ENCODE measurements at regions not wholly inside any gene's neighbourhood (a gene's known extent, or its start where the extent isn't known, plus 50 kb on each side); places are given as distances from the start of the nearest gene placed in this dataset.

GRCh38 chr10:33520223-33520622 lies 185.8 kb upstream of the NRP1 start:
- no peak overlapping the region for H3K23ac ChIP-seq (ENCODE audit: insufficient read length, low read depth, low read length)
- no peak overlapping the region for H4K8ac ChIP-seq (replicated peaks; ENCODE audit: insufficient read length, low read depth, low read length)
- H3K27ac Mint-ChIP-seq, result 0 out of 7 replicates have a peak overlapping the region, but pooled peaks of 1 of the 3 experiments have one; percentile 71
- no peaks in the 10 kb centered on the region for H4K20me1 ChIP-seq (ENCODE audit: control insufficient read depth, insufficient read depth, insufficient read length)
- H3K23me2 ChIP-seq (ENCODE audit: insufficient read length, low read depth, low read length, poor library complexity, severe bottlenecking), result no peaks in the 10 kb centered on the region
- H2BK15ac ChIP-seq (ENCODE audit: low read depth, low read length), result no peak overlapping the region
- DNase-seq, result no peak
- H3K4me3 Mint-ChIP-seq, result no peak overlapping the region
- H3K4me1 ChIP-seq (ENCODE audit: insufficient read depth, low read length), result peaks cover 8% of the 10 kb centered on the region; the same call in 1 of the 2 replicates
- no peaks in the 10 kb centered on the region for H3K9me3 ChIP-seq (ENCODE audit: control insufficient read depth, low read depth, low read length)
- no peak overlapping the region for H3K9ac ChIP-seq (ENCODE audit: extremely low read depth, insufficient read length, low read length)
- no peak overlapping the region for H2BK120ac ChIP-seq (ENCODE audit: low read depth, low read length, poor library complexity, severe bottlenecking)
- no peaks in the 10 kb centered on the region for H3K79me1 ChIP-seq (ENCODE audit: insufficient read depth, low read depth, low read length, poor library complexity, severe bottlenecking)
- no peak overlapping the region for H2BK20ac ChIP-seq (ENCODE audit: low read depth, low read length, poor library complexity, severe bottlenecking)
- no peaks in the 10 kb centered on the region; the same call in 1 of the 2 replicates for H3K27me3 Mint-ChIP-seq (ENCODE audit: low read depth)
- H3K9me3 Mint-ChIP-seq, result peaks cover 0 to 5% of the 10 kb centered on the region in 2 experiments; a peak in 3 of 5 replicates
- peaks cover 0 to 7% (median 4%) of the 10 kb centered on the region in 3 experiments; a peak in 2 of 7 replicates for H3K36me3 Mint-ChIP-seq (ENCODE audit: insufficient read depth in 1 of 3, low read depth in 3 of 3)
- no peak overlapping the region for H3K27ac ChIP-seq (ENCODE audit: insufficient read length, low read depth, low read length)
- WGBS (ENCODE audit: extremely low coverage, insufficient read length, low lambda C conversion rate), result no CpG with 5 or more reads among the region's 2 CpGs
- no peak overlapping the region for H4K91ac ChIP-seq (ENCODE audit: insufficient read length, low read depth, low read length)
- no peak overlapping the region for H3K4me2 ChIP-seq (ENCODE audit: insufficient read depth, insufficient read length, low read length)
- peaks cover 44 to 55% of the 10 kb centered on the region in 2 experiments for H3K4me1 Mint-ChIP-seq
- no peak overlapping the region for H2BK12ac ChIP-seq (ENCODE audit: insufficient read length, low read depth, low read length)
- H3K18ac ChIP-seq (ENCODE audit: insufficient read length, low read depth, low read length), result no peak overlapping the region
- no peak overlapping the region for H2BK5ac ChIP-seq (ENCODE audit: insufficient read length, low read length)
- H3T11ph ChIP-seq (ENCODE audit: low read length), result no peak overlapping the region
- no peaks in the 10 kb centered on the region for H3K79me2 ChIP-seq (ENCODE audit: insufficient read depth, low read length)
- H3K27me3 ChIP-seq (ENCODE audit: insufficient read depth, low read length), result no peaks in the 10 kb centered on the region
- no peak overlapping the region for H3K14ac ChIP-seq (ENCODE audit: insufficient read depth, low read length)
- no peak overlapping the region for H2AK5ac ChIP-seq (ENCODE audit: insufficient read length, low read length)
- H4K5ac ChIP-seq (ENCODE audit: insufficient read length, low read depth, low read length), result no peak overlapping the region
- no peak overlapping the region for H3K56ac ChIP-seq (ENCODE audit: insufficient read length, low read depth, low read length)
- H3K4ac ChIP-seq (ENCODE audit: low read depth, low read length), result no peak overlapping the region
- H2AFZ ChIP-seq (ENCODE audit: low read length), result no peak overlapping the region
- no peak for TF ChIP-seq CTCF (conservative IDR thresholded peaks at IDR 0.05)

All from H9 (cell line).